HL-60/S4 treated with phorbol 12-myristate 13-acetate at 8.2 ng/mL for 4 days and 3 days (cell line): ENCODE measurements at regions not wholly inside any gene's neighbourhood (a gene's known extent, or its start where the extent isn't known, plus 50 kb on each side); places are given as distances from the start of the nearest gene placed in this dataset.
"Not testable (repeated sequence)": the region's sequence is repeated elsewhere in the genome, so short reads cannot be mapped to it uniquely, and the experiment has no call there.

ENCODE experiments used
- in situ Hi-C: fragments of 300-500 bp; cut with MboI; formaldehyde crosslinking; loops from 2 replicates; pipeline ENCODE4 v1.15.0; 2022; ENCODE audit warnings: low sequenced_read_pairs

DNA sequence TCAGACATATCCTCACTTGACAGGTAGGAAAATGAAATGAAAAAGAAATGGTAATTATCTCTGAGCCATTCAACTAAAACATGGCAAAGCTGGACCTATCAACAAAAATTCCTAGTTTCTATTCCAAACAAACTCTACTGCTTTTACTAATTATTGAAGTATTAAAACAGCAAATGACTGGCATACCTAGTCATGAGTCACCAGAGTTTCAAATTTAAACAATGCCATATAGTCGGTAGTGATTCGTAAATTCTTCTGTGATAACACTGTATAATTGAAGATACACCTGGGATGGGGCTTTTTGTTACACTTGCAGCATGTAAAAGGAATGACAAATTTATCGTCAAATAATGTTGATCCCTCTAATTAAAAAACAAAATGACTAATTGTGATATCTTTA, 153.1 kb upstream of the THUMPD2 start:
- in situ Hi-C loops: no loop called here

DNA sequence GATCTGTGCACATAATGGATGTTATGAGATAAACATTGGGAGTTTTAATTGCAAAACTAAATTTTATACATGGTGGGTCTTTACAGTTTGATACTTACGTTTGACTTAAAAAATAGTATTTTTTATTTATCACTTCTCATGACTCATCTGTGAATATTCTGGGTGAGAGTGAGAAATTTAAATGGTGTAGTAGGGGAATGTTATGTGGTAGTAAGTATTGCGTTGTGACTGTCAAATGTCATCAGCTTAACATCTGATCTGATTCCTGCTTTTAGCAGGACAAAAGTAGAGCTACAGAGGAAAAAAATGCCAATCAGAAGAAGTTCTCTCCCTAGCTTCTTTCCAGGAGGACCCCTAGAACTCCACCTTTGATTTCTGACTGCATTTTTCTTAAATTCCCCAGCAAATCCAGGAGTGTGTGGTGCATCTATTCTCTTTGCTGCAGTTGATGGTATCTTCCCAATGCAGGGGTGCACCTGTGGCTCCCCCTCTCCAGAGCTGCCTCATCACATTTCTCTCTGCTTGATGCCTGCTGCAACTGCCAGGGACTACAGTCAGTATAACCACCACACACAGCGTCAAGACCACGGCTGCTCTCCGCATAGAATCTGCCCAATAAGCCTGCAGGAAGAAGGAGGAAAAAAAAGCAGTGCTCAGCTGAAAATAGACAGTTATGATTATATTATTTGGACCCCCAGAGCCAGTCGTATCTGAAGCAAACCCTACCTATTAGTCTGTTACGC, 151.3 kb upstream of the THUMPD2 start:
- in situ Hi-C loops: no loop called here

DNA sequence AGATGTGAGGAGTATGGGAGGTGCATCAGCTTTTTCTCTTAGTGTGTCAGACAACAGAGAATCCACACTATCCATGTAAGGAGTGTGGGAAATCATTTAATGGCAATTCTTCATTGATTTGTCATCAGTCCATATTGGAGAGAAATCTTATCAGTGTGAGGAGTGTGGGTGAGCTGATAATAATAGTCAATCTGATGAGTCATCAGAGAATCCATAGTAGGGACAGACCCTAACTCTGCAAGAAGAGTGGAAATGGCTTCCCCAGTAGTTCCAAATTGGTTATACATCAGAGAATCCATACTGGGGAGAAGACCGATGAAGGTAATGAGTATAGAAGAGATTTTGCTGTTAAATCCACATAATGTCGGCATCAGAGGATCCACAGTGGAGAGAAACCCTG, 150.5 kb upstream of the THUMPD2 start:
- in situ Hi-C loops: no loop called here

DNA sequence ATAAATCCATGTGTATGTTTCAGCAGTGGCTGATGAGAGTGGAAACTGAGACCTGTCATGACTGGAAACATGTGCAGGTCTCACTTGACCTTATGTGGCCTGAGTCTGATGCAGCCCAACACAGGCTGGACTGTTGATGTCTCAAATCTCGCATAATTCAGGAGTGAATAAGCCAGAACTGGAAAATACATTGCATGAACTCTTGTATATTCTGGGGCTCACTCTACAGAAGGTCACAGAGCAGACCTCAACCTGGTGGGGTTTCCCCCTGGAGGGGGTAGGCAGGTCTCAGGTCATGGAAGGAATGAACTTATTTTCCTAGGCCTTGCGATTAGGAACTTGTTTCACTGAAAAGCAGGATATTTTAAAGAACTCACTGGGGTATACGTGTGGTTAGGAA, 146.3 kb upstream of the THUMPD2 start:
- in situ Hi-C loops: no loop called here

DNA sequence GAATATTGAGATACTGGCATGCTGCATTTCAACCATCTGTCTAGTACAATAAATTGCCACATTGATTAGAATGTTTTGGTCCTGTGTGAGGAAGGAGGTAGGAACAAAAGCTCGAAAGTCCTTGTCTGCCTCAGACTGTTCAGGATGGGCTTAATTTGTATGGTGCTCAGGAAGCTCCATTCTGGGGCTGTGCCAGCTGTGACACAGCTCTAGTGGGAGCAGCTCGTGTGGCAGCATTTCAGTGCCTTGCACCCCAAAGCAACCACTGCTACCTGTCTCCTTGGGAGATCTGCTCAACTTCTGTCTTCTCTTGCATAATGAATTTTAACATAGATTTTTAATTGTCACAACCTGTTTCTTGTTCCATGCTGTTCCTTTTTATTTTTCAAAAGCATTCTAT, 144.4 kb upstream of the THUMPD2 start:
- in situ Hi-C loops: loop anchor here (25.0 kb wide), 2 partner anchors 639 to 839 kb away; no protein-coding TSS in a partner anchor

DNA sequence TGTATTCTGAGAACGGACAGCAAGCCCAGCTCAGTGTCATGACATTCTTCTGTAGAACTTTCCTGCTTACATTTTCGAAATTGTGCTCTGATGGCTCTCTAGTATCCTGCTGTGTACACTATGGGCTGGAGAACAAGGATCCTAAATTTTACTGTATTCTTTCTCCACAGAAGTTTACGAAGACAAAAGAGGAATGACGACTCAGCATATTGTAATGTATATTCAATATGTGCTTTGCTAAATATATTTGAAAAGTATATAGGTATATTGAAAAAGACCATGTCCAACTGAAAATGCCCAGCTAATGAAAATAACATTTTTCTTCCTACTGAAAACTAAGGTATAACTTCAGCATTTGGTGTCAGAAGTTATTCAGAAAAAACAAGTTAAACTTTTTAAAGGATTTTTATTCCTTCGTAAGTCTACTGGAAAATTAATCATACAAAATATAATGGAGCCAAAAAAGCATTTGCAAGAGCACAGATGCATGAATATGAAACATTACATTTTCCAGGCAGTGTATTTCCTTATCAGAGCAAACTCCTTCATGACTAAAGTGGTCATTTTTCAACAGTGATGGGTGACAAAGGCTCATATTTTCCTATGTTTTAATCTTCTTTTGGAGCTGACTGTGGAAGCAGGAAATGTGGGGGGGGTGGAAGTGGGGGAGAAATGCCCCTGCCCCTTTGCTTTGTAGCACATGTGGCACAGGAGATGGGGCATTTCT, 143.8 kb upstream of the THUMPD2 start:
- in situ Hi-C loops: loop anchor here (25.0 kb wide), 2 partner anchors 639 to 839 kb away; no protein-coding TSS in a partner anchor

DNA sequence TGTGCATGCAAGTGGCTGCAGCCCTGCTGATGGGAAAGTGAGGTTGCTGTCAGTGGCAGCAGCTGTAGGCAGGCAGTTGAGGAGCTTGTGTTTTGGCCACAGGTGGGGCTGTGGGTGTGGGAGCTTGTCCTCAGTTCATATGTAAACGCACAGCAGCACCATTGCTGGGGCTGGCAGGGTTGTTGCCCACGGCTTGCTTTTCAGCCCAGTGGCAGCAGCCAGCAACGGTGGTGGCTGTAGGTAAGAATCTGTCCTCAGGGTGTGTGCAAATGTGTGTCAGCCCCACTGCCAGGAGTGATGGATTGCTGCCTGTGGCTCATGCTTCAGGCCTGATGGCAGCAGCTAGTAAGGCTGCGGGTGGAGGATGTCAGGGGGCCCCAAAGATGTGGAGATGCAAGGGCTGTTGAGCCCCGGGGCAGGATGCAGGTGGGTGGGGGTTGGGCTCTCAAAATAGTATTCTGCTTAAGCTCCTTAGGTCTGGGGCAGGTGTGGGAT, 141.3 kb upstream of the THUMPD2 start:
- in situ Hi-C loops: loop anchor here (25.0 kb wide), 2 partner anchors 642 to 842 kb away; no protein-coding TSS in a partner anchor

DNA sequence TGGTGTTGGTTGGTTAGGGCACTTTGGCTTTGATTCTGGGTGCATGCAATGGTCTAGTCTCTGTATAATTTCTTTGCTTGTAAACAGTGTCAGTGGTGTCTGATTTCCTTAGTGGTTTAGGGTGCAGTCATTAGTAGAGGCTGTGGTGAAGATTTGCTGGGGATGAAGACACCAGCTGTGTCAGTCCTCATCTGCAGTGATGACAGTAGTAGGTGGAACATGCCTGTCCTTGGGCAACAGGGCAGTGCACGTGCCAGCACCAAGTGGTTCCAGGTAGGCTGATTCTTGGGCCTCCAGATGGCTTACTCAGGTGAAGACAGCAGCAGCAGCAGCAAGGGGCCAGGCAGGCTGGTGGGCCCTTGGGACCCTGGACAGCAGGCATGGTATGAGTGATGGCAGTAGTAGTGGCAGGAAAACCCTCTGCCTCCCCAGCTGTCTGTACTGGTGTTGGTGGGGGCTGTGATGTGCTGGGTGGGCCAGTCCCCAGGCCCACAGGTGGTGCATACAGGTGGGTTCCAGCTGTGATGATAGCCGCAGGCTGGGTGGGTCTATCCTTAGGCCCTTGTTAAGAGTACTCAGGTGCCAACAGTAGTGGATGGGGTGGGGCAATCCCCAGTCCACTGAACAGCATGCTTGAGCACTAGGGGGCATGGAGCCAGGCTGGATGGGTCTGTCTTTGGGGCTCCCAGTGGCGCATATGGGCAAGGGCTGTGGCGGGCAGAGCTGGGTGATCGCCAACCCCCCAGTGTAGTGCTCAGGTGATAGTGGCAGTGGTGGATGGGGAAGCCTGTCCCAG, 140.7 kb upstream of the THUMPD2 start:
- in situ Hi-C loops: loop anchor here (25.0 kb wide), 2 partner anchors 643 to 843 kb away; no protein-coding TSS in a partner anchor

DNA sequence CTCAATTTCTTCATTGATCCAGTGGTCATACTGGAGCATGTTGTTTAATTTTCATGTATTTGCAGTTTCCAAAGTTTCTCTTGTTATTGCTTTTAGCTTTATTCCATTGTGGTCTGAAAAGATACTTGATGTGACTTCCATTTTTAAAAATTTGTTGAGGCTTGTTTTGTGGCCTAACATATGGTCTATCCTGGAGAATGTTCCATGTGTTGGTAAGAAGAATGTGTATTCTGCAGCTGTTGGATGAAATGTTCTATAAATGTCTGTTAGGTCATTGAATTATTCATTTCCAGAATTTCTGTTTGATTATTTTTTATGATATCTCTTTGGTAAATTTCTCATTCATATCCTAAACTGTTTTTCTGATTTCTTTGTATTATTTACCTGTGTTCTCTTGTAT, 139.8 kb upstream of the THUMPD2 start:
- in situ Hi-C loops: loop anchor here (25.0 kb wide), 2 partner anchors 643 to 843 kb away; no protein-coding TSS in a partner anchor

DNA sequence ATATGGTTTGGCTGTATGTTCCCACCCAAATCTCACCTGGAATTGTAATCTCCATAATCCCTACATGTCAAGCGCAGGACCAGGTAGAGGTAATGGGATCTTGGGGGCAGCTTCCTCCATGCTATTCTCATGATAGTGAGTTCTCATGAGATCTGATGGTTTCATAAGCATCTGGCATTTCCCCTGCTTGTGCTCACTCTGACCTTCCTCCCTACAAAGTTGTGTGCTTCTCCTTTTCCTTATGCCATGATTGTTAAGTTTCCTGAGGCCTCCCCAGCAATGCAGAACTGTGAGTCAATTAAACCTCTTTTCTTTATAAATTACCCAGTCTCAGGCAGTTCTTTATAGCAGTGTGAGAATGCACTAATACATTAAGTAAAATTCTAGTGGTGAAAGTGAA, 138.3 kb upstream of the THUMPD2 start:
- in situ Hi-C loops: loop anchor here (25.0 kb wide), 2 partner anchors 645 to 845 kb away; no protein-coding TSS in a partner anchor

DNA sequence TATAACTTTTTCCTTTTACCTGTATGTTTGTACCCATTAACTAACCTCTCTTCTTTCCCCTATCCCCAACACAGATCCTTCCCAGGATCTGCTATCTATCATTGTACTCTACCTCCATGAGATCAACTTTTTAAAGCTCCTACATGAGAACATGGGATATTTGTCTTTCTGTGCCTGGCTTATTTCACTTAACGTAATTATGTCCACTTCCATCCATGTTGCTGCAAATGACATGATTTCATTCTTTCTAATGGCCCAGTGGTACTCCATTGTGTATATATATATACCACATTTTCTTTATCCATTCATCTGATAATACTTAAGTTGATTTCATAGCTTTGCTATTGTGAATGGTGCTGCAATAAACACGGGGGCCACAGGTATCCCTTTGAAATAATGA, 135.9 kb upstream of the THUMPD2 start:
- in situ Hi-C loops: loop anchor here (25.0 kb wide), 2 partner anchors 647 to 847 kb away; no protein-coding TSS in a partner anchor

DNA sequence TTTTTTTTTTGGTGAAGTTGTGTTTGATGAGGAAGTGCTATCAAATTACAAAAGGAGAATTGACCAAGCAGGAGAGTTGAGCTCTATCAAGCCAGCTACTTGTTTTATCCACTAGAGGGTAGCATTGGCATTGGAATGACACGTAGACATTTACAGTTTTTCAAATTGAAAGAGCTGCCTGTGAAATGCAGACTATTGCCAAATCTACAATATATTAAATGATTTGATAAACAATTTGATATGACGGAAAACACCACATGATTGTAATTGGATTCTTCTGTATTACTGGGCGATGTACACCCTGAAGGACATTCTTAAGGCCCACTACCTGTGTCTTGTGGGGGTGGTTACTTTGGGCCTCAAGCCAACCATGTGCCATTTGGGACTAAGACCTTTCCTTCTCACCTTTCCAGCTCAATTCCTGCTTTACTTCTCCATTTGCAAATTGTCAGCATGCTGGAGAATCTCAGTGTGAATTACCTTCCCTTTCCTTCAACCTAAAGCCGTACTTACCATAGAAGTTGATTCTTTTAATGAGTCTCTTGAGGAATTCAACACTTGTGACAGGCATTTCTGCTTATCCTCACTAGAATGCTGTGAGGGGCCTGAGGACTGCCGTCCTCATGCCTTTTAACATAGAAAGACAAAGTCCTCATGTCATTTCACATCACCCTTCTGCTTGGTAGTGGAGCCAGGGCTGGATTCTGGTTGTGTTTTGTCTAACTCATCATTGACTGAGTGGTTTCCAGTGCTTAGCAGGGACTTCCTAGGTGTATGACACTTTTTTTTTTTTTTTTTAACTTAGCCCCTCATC, 134.8 kb upstream of the THUMPD2 start:
- in situ Hi-C loops: loop anchor here (25.0 kb wide), 2 partner anchors 648 to 848 kb away; no protein-coding TSS in a partner anchor

DNA sequence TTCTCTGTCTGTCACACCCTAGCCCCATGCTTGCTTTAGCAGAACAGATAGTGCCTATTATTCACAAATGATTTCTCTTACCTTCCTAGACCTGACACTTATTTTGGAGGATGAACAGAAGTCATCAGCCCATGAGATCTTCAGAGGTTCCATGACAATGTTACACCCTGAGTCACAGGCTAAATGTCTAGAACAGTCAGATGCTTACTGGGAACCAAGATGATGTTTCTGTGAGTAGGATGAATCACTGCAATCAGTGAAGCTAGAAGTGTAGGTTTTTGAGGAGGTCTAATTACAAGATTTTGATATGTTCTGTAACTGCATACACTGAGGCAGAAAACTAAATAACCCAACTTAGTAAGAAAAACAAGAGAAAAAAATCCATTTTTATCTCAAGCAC, 123.0 kb upstream of the THUMPD2 start:
- in situ Hi-C loops: loop anchor here (25.0 kb wide), 2 partner anchors 660 to 860 kb away; no protein-coding TSS in a partner anchor

DNA sequence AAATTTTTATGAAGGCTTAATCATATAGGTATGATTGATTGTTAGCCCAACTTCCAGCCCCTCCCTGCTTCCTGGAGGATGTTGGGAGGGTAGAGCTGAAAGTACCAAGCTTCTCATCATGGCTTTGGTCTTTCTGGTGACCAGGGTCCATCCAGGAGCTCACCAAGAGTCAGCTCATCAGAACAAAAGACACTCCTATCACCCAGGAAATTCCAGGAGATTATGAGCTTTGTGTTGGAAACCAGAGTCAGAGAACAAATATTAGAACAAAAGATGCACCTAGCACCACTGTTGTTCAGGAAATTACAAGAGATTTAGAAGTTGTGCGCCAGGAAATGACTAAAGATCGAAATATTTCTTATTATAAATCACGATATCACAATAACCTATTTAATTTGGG, 119.9 kb upstream of the THUMPD2 start:
- in situ Hi-C loops: no loop called here

DNA sequence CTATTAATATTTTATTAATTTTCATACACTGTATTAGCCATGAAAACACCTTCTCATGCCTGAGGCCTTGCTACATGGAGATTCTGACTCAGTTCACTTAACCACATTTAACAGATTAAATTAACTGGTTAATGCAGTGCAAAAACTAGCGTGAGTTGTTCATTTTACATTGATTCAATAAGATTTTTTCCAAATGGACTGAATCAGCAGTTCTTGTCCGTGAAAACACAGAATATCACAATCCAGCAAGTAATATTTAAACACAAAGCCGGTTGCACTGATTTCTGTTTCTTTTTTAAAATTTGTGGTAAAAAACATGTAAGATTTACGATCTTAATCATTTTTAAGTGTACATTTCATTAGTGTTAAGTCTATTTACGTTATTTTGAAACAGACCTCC, 118.2 kb upstream of the THUMPD2 start:
- in situ Hi-C loops: no loop called here

DNA sequence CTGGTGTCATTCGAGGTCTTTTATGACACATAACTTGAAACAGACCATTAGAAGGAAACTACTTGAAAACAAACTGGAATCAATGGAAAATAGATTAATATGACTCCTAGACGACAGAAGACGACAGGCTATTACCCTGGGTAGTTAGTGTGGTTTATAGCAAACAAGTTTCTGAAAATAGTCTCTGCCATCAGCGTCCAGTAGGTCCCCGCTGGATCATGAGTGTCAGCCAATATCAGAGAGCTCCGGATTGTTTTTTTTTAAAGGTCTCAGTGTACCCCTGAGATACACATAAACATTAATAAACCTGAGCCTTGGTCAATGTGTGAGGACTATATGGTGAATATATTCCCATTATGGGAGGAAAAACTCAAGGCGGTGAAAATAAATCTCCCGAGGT, 115.0 kb upstream of the THUMPD2 start:
- in situ Hi-C loops: no loop called here

DNA sequence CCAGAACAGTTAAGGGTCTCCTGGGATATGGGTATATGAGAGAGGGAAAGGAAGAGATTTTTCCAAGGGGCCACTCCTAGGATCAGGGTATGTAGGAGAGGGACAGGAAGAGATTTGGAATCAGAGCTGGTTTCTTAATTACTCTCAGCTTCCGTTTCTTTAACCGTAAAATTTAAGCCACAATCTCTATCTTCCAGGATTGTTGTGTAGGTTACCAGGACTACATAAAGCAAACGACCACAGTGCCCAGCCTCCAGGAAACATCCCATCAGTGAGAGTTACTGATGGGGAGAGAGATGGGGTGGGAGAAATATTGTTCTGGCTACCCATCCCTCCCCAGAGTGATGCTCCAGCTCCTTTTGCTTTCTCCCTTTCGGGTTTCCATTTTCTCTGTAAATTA, 114.6 kb upstream of the THUMPD2 start:
- in situ Hi-C loops: no loop called here

DNA sequence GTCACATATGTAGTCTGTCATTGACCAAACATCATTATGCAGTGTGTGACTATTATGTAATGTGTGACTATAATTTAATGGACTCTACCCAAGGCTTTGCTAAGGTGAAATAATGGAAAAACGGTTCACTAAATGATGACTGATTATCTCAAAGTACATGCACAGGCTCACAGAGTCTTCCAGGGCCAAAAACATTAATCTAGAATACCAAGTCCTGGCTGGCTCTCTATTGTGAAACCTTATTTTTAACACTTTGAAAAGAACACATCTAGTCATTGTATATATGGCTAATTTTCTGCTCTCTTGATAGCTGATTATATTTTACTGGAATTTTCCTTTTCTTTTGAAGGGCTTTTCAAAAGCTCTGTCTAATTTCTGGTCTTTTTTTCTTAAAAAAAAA, 102.9 kb upstream of the THUMPD2 start:
- in situ Hi-C loops: no loop called here

DNA sequence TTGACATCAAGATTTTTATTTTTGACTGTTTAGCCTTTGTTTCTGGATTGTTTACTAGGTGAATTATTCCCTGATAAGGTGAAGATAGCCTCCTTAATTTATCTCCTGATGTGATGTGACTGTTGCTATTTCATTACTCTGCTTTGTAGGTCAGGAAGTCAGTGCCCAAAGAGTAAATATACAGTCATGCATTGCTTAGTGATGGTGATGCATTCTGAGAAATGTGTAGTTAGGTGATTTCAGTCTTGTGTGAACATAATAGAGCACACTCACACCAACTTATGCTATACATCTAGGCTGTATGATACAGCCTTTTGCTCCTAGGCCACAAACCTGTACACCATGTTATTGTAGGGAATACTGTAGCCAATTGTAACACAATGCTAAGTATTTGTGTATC, 102.4 kb upstream of the THUMPD2 start:
- in situ Hi-C loops: no loop called here

DNA sequence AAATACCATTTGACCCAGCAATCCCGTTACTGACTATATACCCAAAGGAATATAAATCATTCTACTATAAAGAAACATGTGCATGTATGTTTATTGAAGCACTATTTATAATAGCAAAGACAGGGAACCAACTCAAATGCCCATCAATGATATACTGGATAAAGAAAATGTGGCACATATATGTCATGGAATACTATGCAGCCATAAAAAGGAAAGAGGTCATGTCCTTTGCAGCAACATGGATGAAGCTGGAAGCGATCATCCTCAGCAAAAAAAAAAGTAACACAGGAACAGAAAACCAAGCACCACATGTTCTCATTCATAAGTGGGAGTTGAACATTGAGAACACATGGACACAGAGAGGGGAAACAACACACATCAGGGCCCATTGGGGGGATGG, 99.9 kb upstream of the THUMPD2 start:
- in situ Hi-C loops: not testable (repeated sequence)
